Aorta (tissue), 5 donors: ENCODE measurements at regions not wholly inside any gene's neighbourhood (a gene's known extent, or its start where the extent isn't known, plus 50 kb on each side); places are given as distances from the start of the nearest gene placed in this dataset.

Source experiments
- ATAC-seq: fragments of 200-7000 bp; cut with Tn5 transposase; one replicate; pipeline ENCODE4 v1.9.1; 2022; ENCODE audit warnings: moderate library complexity; ENCODE audit not compliant: low FRiP score
- DNase-seq, 2 donors: peaks; one replicate each; pipeline ENCODE4 v3.0.0-alpha.2; 2020
- H3K27ac ChIP-seq, 2 donors: one replicate each; pipeline ENCODE4 v1.5.1; 2013; ENCODE audit warnings: low read length in 2 of 2, mild to moderate bottlenecking in 2 of 2, moderate library complexity in 2 of 2, control low read depth in 1 of 2, inconsistent platforms in 1 of 2, low read depth in 1 of 2
- H3K27me3 ChIP-seq, 2 donors: one replicate each; pipeline ENCODE4 v1.6.1; 2013; ENCODE audit warnings: control low read depth in 1 of 2, low read length in 1 of 2, mild to moderate bottlenecking in 1 of 2, moderate library complexity in 1 of 2; ENCODE audit not compliant: insufficient read depth in 2 of 2, control insufficient read depth in 1 of 2
- H3K36me3 ChIP-seq, 2 donors: one replicate each; pipeline ENCODE4 v1.6.1; 2013; ENCODE audit warnings: control low read depth in 1 of 2, low read length in 1 of 2, mild to moderate bottlenecking in 1 of 2; ENCODE audit not compliant: insufficient read depth in 2 of 2, control insufficient read depth in 1 of 2
- H3K4me1 ChIP-seq, 2 donors: one replicate each; pipeline ENCODE4 v1.6.1; 2013; ENCODE audit warnings: low read length in 2 of 2, control low read depth in 1 of 2, mild to moderate bottlenecking in 1 of 2, moderate library complexity in 1 of 2; ENCODE audit not compliant: insufficient read depth in 2 of 2, control insufficient read depth in 1 of 2
- H3K4me3 ChIP-seq, 2 donors: one replicate each; pipeline ENCODE4 v1.5.1; 2013; ENCODE audit warnings: low read length in 2 of 2, control low read depth in 1 of 2, mild to moderate bottlenecking in 1 of 2
- H3K9me3 ChIP-seq: one replicate; pipeline ENCODE4 v1.6.1; 2013; ENCODE audit warnings: mild to moderate bottlenecking, low read length; ENCODE audit not compliant: control insufficient read depth
- WGBS, 2 donors: extraction: QIAGEN DNeasy Blood & Tissue Kit; methylation state at CpG; one replicate each; pipeline ENCODE4 v1.1.7; 2013; 5-methylcytosine and 5-hydroxymethylcytosine counted together
- intact Hi-C, 2 donors: fragments of 100-400 bp; cut with DNase I; formaldehyde crosslinking; loops; one replicate each; pipeline versions ENCODE4 v1.14.2 to v1.15.0; 2022
- donor health status: healthy with polysubstance abuse.
- donor health status: Bipolar disorder and iron deficiency.
- donor health status: DM: no; HTN: no; CAD: no.
- donor health status: DM: no; HTN: no; CAD: no.
- donor health status: DM: yes; HTN: yes; CAD: no.

DNA sequence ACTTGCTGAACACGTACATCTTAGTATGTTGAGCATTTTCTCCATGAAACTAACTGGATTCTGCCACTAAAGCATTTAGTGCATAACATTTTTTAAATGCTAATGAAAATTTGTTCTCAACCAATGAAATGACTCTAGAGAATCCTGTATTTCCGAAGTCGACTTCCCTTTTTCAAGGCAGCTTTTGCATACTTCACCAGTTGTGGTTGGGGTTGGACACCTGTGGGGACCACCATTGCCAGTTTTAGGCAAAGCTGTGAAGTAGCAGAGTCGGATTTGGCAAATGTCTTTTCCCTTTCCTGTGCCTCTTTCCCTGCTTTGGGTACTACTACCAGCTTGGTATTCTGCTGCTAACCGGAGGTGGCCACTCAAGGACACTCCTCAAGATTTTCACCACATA lies 349.2 kb downstream of the BCAT1 start:
- H3K4me1 ChIP-seq: peaks cover 0 to 2% of the 10 kb centered on the region in 2 donors
- WGBS, 2 donors: 95% methylated on average over 5 of the region's 5 CpGs
- H3K36me3 ChIP-seq: no peaks in the 10 kb centered on the region
- no peaks in the 10 kb centered on the region for H3K27me3 ChIP-seq
- no peak overlapping the region for H3K4me3 ChIP-seq
- H3K27ac ChIP-seq: no peak overlapping the region
- DNase-seq (no peak), ATAC-seq (no peak)
- intact Hi-C loops: loop anchor here (2.0 to 10.0 kb wide), 5 partner anchors 37 to 555 kb away; no protein-coding TSS in a partner anchor
- H3K9me3 ChIP-seq: no peaks in the 10 kb centered on the region

DNA sequence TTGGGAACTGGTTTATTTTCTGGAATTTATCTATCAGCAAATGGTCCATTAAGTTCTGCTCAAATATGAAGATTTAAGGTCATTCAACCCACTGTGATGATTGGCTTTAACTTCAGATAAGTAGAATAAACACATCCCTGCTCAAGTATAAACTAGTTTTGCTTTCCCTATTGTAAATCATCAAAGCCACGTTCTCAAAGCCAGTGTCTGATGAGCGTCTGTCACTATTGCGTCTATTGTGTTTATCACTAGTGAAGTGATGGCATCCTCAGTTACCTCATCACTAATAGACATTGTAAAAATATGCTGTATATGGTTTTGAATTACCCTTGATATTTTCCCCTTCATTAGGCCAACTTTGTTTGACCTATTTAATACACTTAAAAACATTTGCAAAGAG lies 351.3 kb downstream of the BCAT1 start:
- WGBS, 2 donors: 84 to 87% methylated on average over 3 of the region's 3 CpGs
- intact Hi-C loops: loop anchor here in 1 of 2 donors (10.0 kb wide), 1 partner anchor 483 kb away; no protein-coding TSS in a partner anchor
- no peak overlapping the region for H3K27ac ChIP-seq
- H3K4me1 ChIP-seq: peaks cover 0 to 2% of the 10 kb centered on the region in 2 donors
- H3K27me3 ChIP-seq: no peaks in the 10 kb centered on the region
- no peak overlapping the region for H3K4me3 ChIP-seq
- H3K9me3 ChIP-seq: no peaks in the 10 kb centered on the region
- no peaks in the 10 kb centered on the region for H3K36me3 ChIP-seq
- ATAC-seq (no peak), DNase-seq (no peak)

- ATAC-seq: no peak
- Histone ChIP-seq H3K4me3 (no peak overlapping the region), H3K36me3 (no peaks in the 10 kb centered on the region), H3K27me3 (no peaks in the 10 kb centered on the region), H3K27ac (no peak overlapping the region), H3K4me1 (peaks cover 0 to 2% of the 10 kb centered on the region in 2 donors), H3K9me3 (no peaks in the 10 kb centered on the region)
- intact Hi-C loops: loop anchor here in 1 of 2 donors (10.0 kb wide), 1 partner anchor 482 kb away; no protein-coding TSS in a partner anchor
- 50 to 69% methylated on average over 2 of the region's 2 CpGs for WGBS, 2 donors
- no peak for DNase-seq
These were observed 352.0 kb downstream of the BCAT1 start for GRCh38 chr12:24596768-24597388.

DNA sequence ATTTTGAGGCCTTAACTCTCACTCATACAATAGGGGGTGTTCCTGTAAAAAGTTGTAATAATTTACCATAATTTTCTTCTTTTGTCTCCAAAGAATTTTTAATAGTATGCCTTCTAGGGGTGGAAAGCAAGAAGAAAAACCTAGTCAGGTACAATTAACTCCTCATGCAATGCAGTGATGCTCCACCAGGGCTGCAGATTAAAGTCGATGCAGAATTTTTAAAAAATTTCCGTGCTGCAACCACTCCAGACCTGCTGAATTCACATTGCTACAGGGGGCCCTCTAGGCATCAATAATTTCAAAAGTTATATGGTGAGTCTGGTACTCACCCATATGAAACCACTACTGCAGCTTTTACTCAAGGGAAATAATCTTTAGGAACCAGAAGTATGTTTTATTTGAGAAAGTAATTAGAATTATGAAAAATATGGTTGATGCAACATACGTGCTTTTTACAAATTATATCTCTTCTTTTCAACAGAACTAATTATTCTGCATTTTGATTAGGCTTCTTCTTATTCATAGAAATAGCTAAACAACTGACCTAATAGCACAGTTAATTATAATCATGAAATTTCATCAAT lies 353.2 kb downstream of the BCAT1 start:
- peaks cover 0 to 3% of the 10 kb centered on the region in 2 donors for H3K4me1 ChIP-seq
- no peak for ATAC-seq
- no peak overlapping the region for H3K27ac ChIP-seq
- no peak overlapping the region for H3K4me3 ChIP-seq
- intact Hi-C loops: loop anchor here in 1 of 2 donors (10.0 kb wide), 1 partner anchor 481 kb away; no protein-coding TSS in a partner anchor
- H3K27me3 ChIP-seq: no peaks in the 10 kb centered on the region
- no peak for DNase-seq
- WGBS, 2 donors: 76 to 78% methylated on average over 3 of the region's 3 CpGs
- H3K9me3 ChIP-seq: no peaks in the 10 kb centered on the region
- H3K36me3 ChIP-seq: no peaks in the 10 kb centered on the region

DNA sequence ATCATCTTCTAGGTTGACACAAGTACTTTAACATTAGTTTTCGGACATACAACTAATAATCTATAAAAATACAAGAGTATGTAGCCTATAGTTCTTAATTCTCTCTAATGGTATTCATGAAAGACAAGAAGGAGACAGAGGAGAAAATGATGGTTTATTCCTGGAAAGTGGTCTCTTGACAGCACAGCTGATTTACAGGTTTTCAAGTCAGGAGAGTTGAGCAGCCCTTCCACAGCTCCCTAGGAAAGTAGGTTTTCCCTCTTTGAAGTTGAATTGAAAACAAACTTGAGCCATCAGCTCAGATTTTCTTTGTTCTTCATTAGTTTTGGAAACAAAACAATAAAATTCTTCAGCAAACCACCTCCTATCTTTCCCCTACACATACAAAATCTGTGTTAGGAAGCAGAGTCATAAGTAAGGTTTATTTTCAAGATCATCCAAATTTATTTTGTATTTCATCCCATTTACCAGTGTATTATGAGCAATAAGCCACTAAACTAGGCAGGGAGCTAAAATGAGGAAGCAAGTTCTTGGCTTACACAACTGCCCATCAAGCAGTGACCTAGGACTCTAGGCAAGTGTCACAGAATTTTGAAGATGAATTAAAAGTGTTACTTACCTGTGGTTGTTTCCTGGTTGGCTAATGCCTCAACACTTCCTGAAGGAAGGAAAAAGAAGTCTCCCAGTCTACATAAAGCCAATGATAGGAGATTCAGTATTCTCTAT lies 357.0 kb downstream of the BCAT1 start:
- Histone ChIP-seq H3K27me3 (no peaks in the 10 kb centered on the region), H3K27ac (no peak overlapping the region), H3K9me3 (no peaks in the 10 kb centered on the region), H3K4me3 (no peak overlapping the region), H3K4me1 (peaks cover 0 to 1% of the 10 kb centered on the region in 2 donors), H3K36me3 (no peaks in the 10 kb centered on the region)
- DNase-seq (no peak), ATAC-seq (no peak)
- WGBS, 2 donors: 95 to 98% methylated on average over 1 of the region's 1 CpG
- intact Hi-C loops: loop anchor here (1.0 to 10.0 kb wide), 2 partner anchors 22 to 477 kb away; no protein-coding TSS in a partner anchor

DNA sequence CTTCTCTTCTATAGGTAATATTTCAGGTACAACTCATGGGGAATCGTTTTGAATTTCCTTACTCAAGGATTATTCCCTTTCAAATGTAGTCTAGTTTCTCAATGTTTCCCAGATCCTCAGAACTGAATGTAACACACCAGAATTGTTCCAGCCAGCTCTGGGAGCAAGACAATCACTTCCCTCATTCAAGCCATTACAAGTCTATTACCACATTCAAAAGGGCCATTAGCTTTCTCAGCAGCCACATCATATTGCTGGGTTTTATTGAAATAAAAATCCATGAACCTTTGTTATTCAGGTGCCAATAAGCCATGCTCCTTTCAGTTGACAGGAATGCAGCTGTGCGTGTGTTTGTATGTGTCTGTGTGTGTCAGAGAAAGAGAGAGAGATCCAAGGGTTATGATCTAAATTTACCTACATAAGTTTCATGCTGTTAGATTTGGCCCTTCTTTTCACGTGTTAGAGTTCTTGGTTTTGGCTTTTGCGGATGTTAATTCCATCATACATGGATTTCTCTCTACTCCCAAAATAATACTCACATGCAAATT lies 357.7 kb downstream of the BCAT1 start:
- ATAC-seq: no peak
- H3K27me3 ChIP-seq: no peaks in the 10 kb centered on the region
- 81 to 85% methylated on average over 4 of the region's 4 CpGs for WGBS, 2 donors
- DNase-seq: no peak
- intact Hi-C loops: loop anchor here in 1 of 2 donors (10.0 kb wide), 1 partner anchor 476 kb away; no protein-coding TSS in a partner anchor
- peaks cover 0 to 1% of the 10 kb centered on the region in 2 donors for H3K4me1 ChIP-seq
- H3K9me3 ChIP-seq: no peaks in the 10 kb centered on the region
- H3K4me3 ChIP-seq: no peak overlapping the region
- H3K36me3 ChIP-seq: no peaks in the 10 kb centered on the region
- H3K27ac ChIP-seq: no peak overlapping the region

DNA sequence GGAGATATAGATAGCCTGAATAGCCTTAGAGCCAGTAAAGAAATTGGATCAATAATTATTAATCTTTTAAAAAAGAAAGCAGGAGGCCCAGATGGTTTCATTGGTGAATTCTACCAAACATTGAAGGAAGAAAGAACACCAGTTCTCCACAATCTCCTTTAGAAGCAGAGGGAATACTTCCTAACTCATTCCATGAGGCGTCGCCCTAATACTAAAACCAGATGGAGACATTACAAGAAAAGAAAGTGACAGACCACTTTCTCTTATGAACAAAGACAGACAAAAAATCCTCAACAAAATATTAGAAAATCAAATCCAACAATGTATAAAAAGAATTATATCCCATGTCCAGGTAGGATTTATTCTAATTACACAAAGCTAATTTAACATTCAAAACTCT lies 362.6 kb downstream of the BCAT1 start:
- DNase-seq: no peak
- no peaks in the 10 kb centered on the region for H3K36me3 ChIP-seq
- 97 to 98% methylated on average over 2 of the region's 2 CpGs for WGBS, 2 donors
- H3K27me3 ChIP-seq: no peaks in the 10 kb centered on the region
- no peak overlapping the region for H3K27ac ChIP-seq
- no peak overlapping the region for H3K4me3 ChIP-seq
- no peaks in the 10 kb centered on the region for H3K9me3 ChIP-seq
- no peak for ATAC-seq
- H3K4me1 ChIP-seq: peaks cover 0 to 1% of the 10 kb centered on the region in 2 donors
- intact Hi-C loops: no loop called here

DNA sequence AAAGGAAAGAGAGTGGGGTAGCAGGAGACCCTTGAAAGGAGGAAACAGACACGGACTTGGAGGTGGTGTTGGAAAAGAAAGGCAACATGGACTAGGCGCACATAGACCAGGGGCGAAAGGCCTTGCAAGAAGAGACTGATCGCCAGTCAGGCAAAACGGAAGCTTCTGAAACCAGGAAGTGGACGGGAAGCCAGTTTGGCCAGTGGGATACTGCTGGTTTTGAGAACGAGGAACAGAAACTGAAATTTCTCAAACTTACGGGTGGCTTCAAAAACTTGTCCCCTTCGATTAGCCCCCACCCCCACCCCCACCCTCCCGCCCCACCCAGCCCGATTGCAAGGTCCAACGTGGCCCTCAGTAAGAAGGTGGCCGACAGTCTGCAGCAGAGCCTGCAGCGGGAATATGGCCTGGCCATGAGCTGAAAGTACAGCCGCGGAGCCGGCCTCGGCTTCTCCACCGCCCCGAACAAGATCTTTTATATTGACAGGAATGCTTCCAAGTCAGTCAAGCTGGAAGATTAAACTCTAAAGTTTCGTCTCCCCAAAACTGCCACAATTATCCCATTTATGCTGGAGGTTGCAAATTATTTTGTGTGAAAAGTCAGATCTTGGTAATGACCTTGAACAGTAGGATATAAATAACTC lies 364.7 kb downstream of the BCAT1 start:
- Histone ChIP-seq H3K27ac (no peak overlapping the region), H3K4me3 (no peak overlapping the region), H3K36me3 (no peaks in the 10 kb centered on the region), H3K9me3 (peaks cover 2% of the 10 kb centered on the region), H3K4me1 (no peaks in the 10 kb centered on the region), H3K27me3 (no peaks in the 10 kb centered on the region)
- intact Hi-C loops: no loop called here
- peak; percentile 40 to 64 for DNase-seq
- 92 to 94% methylated on average over 21 of the region's 21 CpGs for WGBS, 2 donors
- ATAC-seq: no peak
